Neutrophil (primary cell): ENCODE measurements at regions not wholly inside any gene's neighbourhood (a gene's known extent, or its start where the extent isn't known, plus 50 kb on each side); places are given as distances from the start of the nearest gene placed in this dataset.

Experiments
- H3K27ac ChIP-seq: fragments of 200-600 bp; sonication (generic); 2 replicates; pipeline ENCODE4 v1.5.1; 2016; ENCODE audit warnings: mild to moderate bottlenecking, moderate library complexity
- H3K27me3 ChIP-seq: fragments of 200-600 bp; sonication (generic); 2 replicates; pipeline ENCODE4 v1.6.0; 2016; ENCODE audit warnings: mild to moderate bottlenecking
- H3K36me3 ChIP-seq: fragments of 200-600 bp; sonication (generic); 2 replicates; pipeline ENCODE4 v1.5.1; 2017
- H3K4me1 ChIP-seq, 2 experiments: fragments of 200-600 bp in 1 of 2; sonication (generic) in 1 of 2; 1 replicate in 1 of 2; 2 replicates in 1 of 2; pipeline versions ENCODE4 v1.5.1 to v1.6.1; 2013 to 2016; ENCODE audit warnings: low read depth in 1 of 2, low read length in 1 of 2, mild to moderate bottlenecking in 1 of 2, moderate library complexity in 1 of 2; ENCODE audit not compliant: control insufficient read depth in 1 of 2, insufficient read depth in 1 of 2
- H3K4me3 ChIP-seq, 2 experiments: fragments of 200-600 bp in 1 of 2; sonication (generic) in 1 of 2; 1 replicate in 1 of 2; 2 replicates in 1 of 2; pipeline ENCODE4 v1.5.1; 2013 to 2016; ENCODE audit warnings: low read depth in 1 of 2, low read length in 1 of 2, mild to moderate bottlenecking in 1 of 2, moderate library complexity in 1 of 2
- H3K9me3 ChIP-seq: fragments of 200-600 bp; sonication (generic); 2 replicates; pipeline ENCODE4 v1.5.1; 2016
- TF ChIP-seq, protein P1 (sequence below): fragments of 200-600 bp; sonication (generic); IDR thresholded peaks from 2 replicates; pipeline ENCODE4 v1.5.1; 2016; ENCODE audit warnings: antibody characterized with exemption

DNA sequence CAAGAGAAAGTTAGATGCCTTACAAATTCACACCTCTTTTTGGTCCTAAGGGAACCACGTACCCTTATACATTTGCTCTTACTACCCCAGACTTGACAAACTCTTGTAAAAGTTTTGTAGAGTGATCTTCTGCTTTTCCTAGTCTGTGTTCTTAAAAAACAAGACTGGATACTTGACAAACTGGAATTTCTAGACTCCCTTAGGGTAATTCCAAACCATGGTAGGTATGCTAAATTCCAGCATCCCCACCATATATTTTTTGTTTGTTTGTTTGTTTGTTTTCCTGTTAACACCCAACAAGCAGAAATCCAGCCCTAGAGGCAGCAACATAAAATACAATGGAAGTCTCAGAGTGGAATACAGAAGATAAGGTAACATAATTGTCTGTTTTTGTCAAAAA, 280.7 kb upstream of the NR2F2 start:
- TF ChIP-seq, protein P1, sequence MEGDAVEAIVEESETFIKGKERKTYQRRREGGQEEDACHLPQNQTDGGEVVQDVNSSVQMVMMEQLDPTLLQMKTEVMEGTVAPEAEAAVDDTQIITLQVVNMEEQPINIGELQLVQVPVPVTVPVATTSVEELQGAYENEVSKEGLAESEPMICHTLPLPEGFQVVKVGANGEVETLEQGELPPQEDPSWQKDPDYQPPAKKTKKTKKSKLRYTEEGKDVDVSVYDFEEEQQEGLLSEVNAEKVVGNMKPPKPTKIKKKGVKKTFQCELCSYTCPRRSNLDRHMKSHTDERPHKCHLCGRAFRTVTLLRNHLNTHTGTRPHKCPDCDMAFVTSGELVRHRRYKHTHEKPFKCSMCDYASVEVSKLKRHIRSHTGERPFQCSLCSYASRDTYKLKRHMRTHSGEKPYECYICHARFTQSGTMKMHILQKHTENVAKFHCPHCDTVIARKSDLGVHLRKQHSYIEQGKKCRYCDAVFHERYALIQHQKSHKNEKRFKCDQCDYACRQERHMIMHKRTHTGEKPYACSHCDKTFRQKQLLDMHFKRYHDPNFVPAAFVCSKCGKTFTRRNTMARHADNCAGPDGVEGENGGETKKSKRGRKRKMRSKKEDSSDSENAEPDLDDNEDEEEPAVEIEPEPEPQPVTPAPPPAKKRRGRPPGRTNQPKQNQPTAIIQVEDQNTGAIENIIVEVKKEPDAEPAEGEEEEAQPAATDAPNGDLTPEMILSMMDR = no peak
- peaks cover 69% of the 10 kb centered on the region for H3K27me3 ChIP-seq

DNA sequence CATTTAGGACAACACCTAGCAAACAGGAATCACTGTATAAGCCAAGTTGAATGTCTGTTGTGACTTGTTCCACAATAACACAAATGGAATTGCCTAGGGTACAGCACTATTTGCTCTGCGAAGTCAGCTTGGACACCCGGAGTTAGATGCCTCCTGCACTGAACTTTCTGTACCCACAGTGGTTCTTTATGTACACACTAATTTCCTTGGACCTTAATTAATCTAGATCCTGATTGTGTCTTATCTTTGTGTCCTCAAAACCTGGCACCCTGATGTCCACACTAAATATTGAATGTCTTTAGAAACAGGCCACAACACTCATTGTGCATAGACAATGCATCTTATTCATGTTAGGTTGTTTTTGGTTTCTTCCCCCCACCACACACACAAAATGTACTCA, 278.9 kb upstream of the NR2F2 start:
- peaks cover 0 to 7% of the 10 kb centered on the region in 2 experiments for H3K4me1 ChIP-seq
- H3K27me3 ChIP-seq = peaks cover 83% of the 10 kb centered on the region
- TF ChIP-seq, protein P1 = no peak
- H3K27ac ChIP-seq = no peak overlapping the region
- no peak overlapping the region for H3K4me3 ChIP-seq
- no peaks in the 10 kb centered on the region for H3K9me3 ChIP-seq
- H3K36me3 ChIP-seq = no peaks in the 10 kb centered on the region

More for the DNA sequence above, 280.7 kb upstream of the NR2F2 start:
- no peaks in the 10 kb centered on the region for H3K36me3 ChIP-seq
- H3K27ac ChIP-seq = no peak overlapping the region
- H3K9me3 ChIP-seq = no peaks in the 10 kb centered on the region
- no peak overlapping the region for H3K4me3 ChIP-seq
- peaks cover 0 to 7% of the 10 kb centered on the region in 2 experiments for H3K4me1 ChIP-seq

- TF ChIP-seq, protein P1 = no peak
- no peak overlapping the region for H3K4me3 ChIP-seq
- no peaks in the 10 kb centered on the region for H3K9me3 ChIP-seq
- H3K4me1 ChIP-seq = peaks cover 0 to 7% of the 10 kb centered on the region in 2 experiments
- H3K27me3 ChIP-seq = peaks cover 80% of the 10 kb centered on the region
- no peaks in the 10 kb centered on the region for H3K36me3 ChIP-seq
- H3K27ac ChIP-seq = no peak overlapping the region
Observed at GRCh38 chr15:96052154-96052553, 278.3 kb upstream of the NR2F2 start.

GRCh38 chr15:96052572-96053030, 277.9 kb upstream of the NR2F2 start:
- Histone ChIP-seq H3K27ac (no peak overlapping the region), H3K4me3 (peak overlapping the region in 1 of 2 experiments; percentile 18), H3K27me3 (peaks cover 76% of the 10 kb centered on the region), H3K36me3 (no peaks in the 10 kb centered on the region), H3K9me3 (no peaks in the 10 kb centered on the region), H3K4me1 (peaks cover 0 to 7% of the 10 kb centered on the region in 2 experiments)
- TF ChIP-seq, protein P1 = no peak

- Histone ChIP-seq H3K4me1 (peaks cover 0 to 7% of the 10 kb centered on the region in 2 experiments), H3K36me3 (no peaks in the 10 kb centered on the region), H3K27ac (no peak overlapping the region), H3K4me3 (peak overlapping the region in 1 of 2 experiments; percentile 18), H3K9me3 (no peaks in the 10 kb centered on the region), H3K27me3 (peaks cover 74% of the 10 kb centered on the region)
- TF ChIP-seq, protein P1 = no peak
Observed at GRCh38 chr15:96053031-96053780, 277.3 kb upstream of the NR2F2 start.
